DND-41 (cell line): ENCODE measurements at regions not wholly inside any gene's neighbourhood (a gene's known extent, or its start where the extent isn't known, plus 50 kb on each side); places are given as distances from the start of the nearest gene placed in this dataset.

ENCODE experiments used
- EZH2 ChIP-seq: IDR thresholded peaks from 3 replicates; pipeline ENCODE4 v1.6.1; 2012; ENCODE audit warnings: borderline replicate concordance, low read depth, mild to moderate bottlenecking, moderate library complexity, low read length, inconsistent platforms; ENCODE audit not compliant: severe bottlenecking
- TF ChIP-seq, protein P1 (sequence below): IDR thresholded peaks from 2 replicates; pipeline ENCODE4 v1.5.1; 2012; ENCODE audit warnings: borderline replicate concordance, low read length, moderate library complexity, mild to moderate bottlenecking; ENCODE audit not compliant: poor library complexity, severe bottlenecking; ENCODE audit errors: extremely low read depth

- TF ChIP-seq, protein P1, sequence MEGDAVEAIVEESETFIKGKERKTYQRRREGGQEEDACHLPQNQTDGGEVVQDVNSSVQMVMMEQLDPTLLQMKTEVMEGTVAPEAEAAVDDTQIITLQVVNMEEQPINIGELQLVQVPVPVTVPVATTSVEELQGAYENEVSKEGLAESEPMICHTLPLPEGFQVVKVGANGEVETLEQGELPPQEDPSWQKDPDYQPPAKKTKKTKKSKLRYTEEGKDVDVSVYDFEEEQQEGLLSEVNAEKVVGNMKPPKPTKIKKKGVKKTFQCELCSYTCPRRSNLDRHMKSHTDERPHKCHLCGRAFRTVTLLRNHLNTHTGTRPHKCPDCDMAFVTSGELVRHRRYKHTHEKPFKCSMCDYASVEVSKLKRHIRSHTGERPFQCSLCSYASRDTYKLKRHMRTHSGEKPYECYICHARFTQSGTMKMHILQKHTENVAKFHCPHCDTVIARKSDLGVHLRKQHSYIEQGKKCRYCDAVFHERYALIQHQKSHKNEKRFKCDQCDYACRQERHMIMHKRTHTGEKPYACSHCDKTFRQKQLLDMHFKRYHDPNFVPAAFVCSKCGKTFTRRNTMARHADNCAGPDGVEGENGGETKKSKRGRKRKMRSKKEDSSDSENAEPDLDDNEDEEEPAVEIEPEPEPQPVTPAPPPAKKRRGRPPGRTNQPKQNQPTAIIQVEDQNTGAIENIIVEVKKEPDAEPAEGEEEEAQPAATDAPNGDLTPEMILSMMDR: no peak
- no peak for TF ChIP-seq EZH2
These were observed 76.1 kb upstream of the SRRM3 start for GRCh38 chr7:76125560-76125959.
